SK-N-SH (cell line): ENCODE measurements at regions not wholly inside any gene's neighbourhood (a gene's known extent, or its start where the extent isn't known, plus 50 kb on each side); places are given as distances from the start of the nearest gene placed in this dataset.

Experiments
- CTCF ChIA-PET: fragments of 300-600, 350-600 bp; formaldehyde crosslinking; extraction: SDS; loops from one replicate; lab custom pipeline; 2021; lab: Yijun Ruan, JAX
- POLR2A ChIA-PET: fragments of 350-600 bp; sonication (Branson Sonifier 250); formaldehyde crosslinking; extraction: SDS; loops from one replicate; lab custom pipeline; 2020; ENCODE audit warnings: antibody characterized with exemption, inconsistent platforms; lab: Yijun Ruan, JAX
- DNase-seq: peaks from one replicate; pipeline ENCODE4 v3.0.0; 2012
- H2AFZ ChIP-seq: fragments of 200-600 bp; sonication (generic); 2 replicates; pipeline ENCODE4 v1.8.1; 2016; ENCODE audit warnings: antibody characterized with exemption, mild to moderate bottlenecking, low read depth
- H3F3A ChIP-seq: fragments of 200-600 bp; sonication (generic); replicated peaks from 2 replicates; pipeline ENCODE3; 2016; ENCODE audit warnings: antibody characterized with exemption, mild to moderate bottlenecking; ENCODE audit not compliant: insufficient read depth
- H3K27ac ChIP-seq, 2 experiments: fragments of 200-500 bp in 1 of 2; fragments of 200-600 bp in 1 of 2; sonication (Bioruptor generic) in 1 of 2; sonication (generic), shearing (Covaris generic) in 1 of 2; 2 replicates each; pipeline versions ENCODE4 v1.5.1 to v1.6.1; 2014 to 2016; ENCODE audit warnings: low read depth in 2 of 2, inconsistent platforms in 1 of 2, low read length in 1 of 2, mild to moderate bottlenecking in 1 of 2, mixed read lengths in 1 of 2
- H3K27me3 ChIP-seq: fragments of 200-600 bp; sonication (generic), shearing (Covaris generic); 2 replicates; pipeline ENCODE4 v1.6.1; 2016; ENCODE audit warnings: mixed run types; ENCODE audit not compliant: insufficient read depth
- H3K36me3 ChIP-seq, 2 experiments: fragments of 200-500 bp in 1 of 2; fragments of 200-600 bp in 1 of 2; sonication (Bioruptor generic) in 1 of 2; sonication (generic) in 1 of 2; replicated peaks in 1 of 2; 2 replicates each; pipeline versions ENCODE3 to v1.5.1; 2014 to 2016; ENCODE audit warnings: low read length in 1 of 2, mild to moderate bottlenecking in 1 of 2; ENCODE audit not compliant: insufficient read depth in 2 of 2, control insufficient read depth in 1 of 2
- H3K4me1 ChIP-seq, 2 experiments: fragments of 200-500 bp in 1 of 2; fragments of 200-600 bp in 1 of 2; sonication (Bioruptor generic) in 1 of 2; sonication (generic), shearing (Covaris generic) in 1 of 2; 2 replicates each; pipeline versions ENCODE4 v1.5.1 to v1.6.1; 2014 to 2016; ENCODE audit warnings: low read depth in 1 of 2, low read length in 1 of 2, mixed run types in 1 of 2; ENCODE audit not compliant: insufficient read depth in 2 of 2, control insufficient read depth in 1 of 2
- H3K4me2 ChIP-seq: fragments of 200-600 bp; sonication (generic), shearing (Covaris generic); 2 replicates; pipeline ENCODE4 v1.6.1; 2017; ENCODE audit warnings: mixed run types
- H3K4me3 ChIP-seq, 2 experiments: fragments of 200-500 bp in 1 of 2; fragments of 200-600 bp in 1 of 2; sonication (Bioruptor generic) in 1 of 2; sonication (generic), shearing (Covaris generic) in 1 of 2; 2 replicates each; pipeline versions ENCODE4 v1.5.1 to v1.8.1; 2014 to 2016; ENCODE audit warnings: low read depth in 2 of 2, inconsistent platforms in 1 of 2, low read length in 1 of 2, mild to moderate bottlenecking in 1 of 2, mixed read lengths in 1 of 2, moderate library complexity in 1 of 2
- H3K79me2 ChIP-seq: fragments of 200-600 bp; sonication (generic); 2 replicates; pipeline ENCODE4 v1.8.1; 2017; ENCODE audit warnings: mild to moderate bottlenecking; ENCODE audit not compliant: insufficient read depth
- H3K9ac ChIP-seq: fragments of 200-600 bp; sonication (generic); 2 replicates; pipeline ENCODE4 v1.6.1; 2017; ENCODE audit warnings: mixed run types
- H3K9me2 ChIP-seq: fragments of 200-600 bp; sonication (generic); 2 replicates; pipeline ENCODE4 v1.6.1; 2017; ENCODE audit warnings: mixed run types
- H3K9me3 ChIP-seq: fragments of 200-600 bp; sonication (generic); 2 replicates; pipeline ENCODE4 v1.6.1; 2017; ENCODE audit warnings: mixed run types, mild to moderate bottlenecking, moderate library complexity
- H4K20me1 ChIP-seq: fragments of 200-600 bp; sonication (generic); 2 replicates; pipeline ENCODE4 v1.6.1; 2017; ENCODE audit warnings: mild to moderate bottlenecking, mixed run types; ENCODE audit not compliant: insufficient read depth
- CHD2 ChIP-seq: fragments of 150-350 bp; IDR thresholded peaks from 2 replicates; pipeline ENCODE4 v1.6.1; 2018; ENCODE audit warnings: low read length; ENCODE audit not compliant: partially characterized antibody
- ELF1 ChIP-seq: IDR thresholded peaks from 2 replicates; pipeline ENCODE4 v1.4.0; 2012
- FOXM1 ChIP-seq: IDR thresholded peaks from 2 replicates; pipeline ENCODE4 v1.4.0; 2012; ENCODE audit warnings: low read depth, mild to moderate bottlenecking
- GATA2 ChIP-seq: sonication (generic); formaldehyde crosslinking; IDR thresholded peaks from 2 replicates; pipeline ENCODE4 v1.5.0; 2020; ENCODE audit warnings: mild to moderate bottlenecking, missing genetic modification reagents
- MAX ChIP-seq: IDR thresholded peaks from 2 replicates; pipeline ENCODE4 v1.4.0; 2012; ENCODE audit warnings: low read depth
- MXI1 ChIP-seq: IDR thresholded peaks from 2 replicates; pipeline ENCODE4 v1.6.1; 2012; ENCODE audit warnings: mild to moderate bottlenecking, low read depth, low read length, improper control_type of control experiment
- NFIC ChIP-seq: IDR thresholded peaks from 2 replicates; pipeline ENCODE4 v1.4.0; 2012; ENCODE audit warnings: borderline replicate concordance
- RAD21 ChIP-seq: IDR thresholded peaks from 2 replicates; pipeline ENCODE4 v1.6.1; 2012; ENCODE audit warnings: mild to moderate bottlenecking, low read length
- RCOR1 ChIP-seq: fragments of 150-350 bp; IDR thresholded peaks from 2 replicates; pipeline ENCODE4 v1.6.1; 2017; ENCODE audit warnings: antibody characterized with exemption, low read length
- REST ChIP-seq: IDR thresholded peaks from 2 replicates; pipeline ENCODE4 v1.6.1; 2012; ENCODE audit warnings: mild to moderate bottlenecking, low read depth, low read length, moderate library complexity
- RXRA ChIP-seq: IDR thresholded peaks from 2 replicates; pipeline ENCODE4 v1.4.0; 2012; ENCODE audit warnings: low read depth, mild to moderate bottlenecking, borderline replicate concordance
- ZBTB33 ChIP-seq: IDR thresholded peaks from 2 replicates; pipeline ENCODE4 v1.4.0; 2012; ENCODE audit warnings: low read depth, borderline replicate concordance
- WGBS: methylation state at CpG from one replicate; pipeline ENCODE4 v1.1.6; 2017; ENCODE audit warnings: low lambda C conversion rate; 5-methylcytosine and 5-hydroxymethylcytosine counted together

DNA sequence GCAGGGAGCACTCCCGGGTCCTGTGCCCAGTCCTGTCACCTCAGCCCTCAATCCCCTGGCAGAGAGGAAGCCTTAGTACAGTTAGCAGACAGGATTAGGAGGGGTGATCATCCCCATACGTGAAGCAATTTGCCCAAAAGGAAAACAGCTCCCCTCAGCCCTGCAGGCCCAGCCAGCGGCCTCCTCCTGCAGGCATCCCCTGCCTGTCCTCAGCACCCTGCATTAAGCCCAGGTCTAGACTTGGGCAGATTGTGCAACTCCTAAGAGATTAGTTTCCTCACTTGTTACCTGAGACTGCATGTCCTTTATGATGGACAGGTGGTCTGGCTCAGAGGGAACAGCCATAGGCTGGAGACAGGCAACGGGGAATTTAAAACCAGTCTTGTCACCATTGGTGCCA, 95.5 kb upstream of the TMEM45B start (continued):
- TF ChIP-seq MXI1: no peak
- no peak for TF ChIP-seq NFIC
- no peak for TF ChIP-seq CHD2
- TF ChIP-seq RXRA: no peak
- TF ChIP-seq RCOR1: no peak
- no peak for TF ChIP-seq RAD21
- TF ChIP-seq MAX: no peak
- no peak for TF ChIP-seq GATA2 (CRISPR knock-in tag)

GRCh38 chr11:129720994-129721393, 94.7 kb upstream of the TMEM45B start:
- DNase-seq: no peak
- H3F3A ChIP-seq: no peaks in the 10 kb centered on the region
- no peak overlapping the region for H3K4me2 ChIP-seq
- H3K4me3 ChIP-seq: no peak overlapping the region
- H3K79me2 ChIP-seq: no peaks in the 10 kb centered on the region
- no peak overlapping the region for H3K27ac ChIP-seq
- H2AFZ ChIP-seq: no peak overlapping the region
- no peaks in the 10 kb centered on the region for H3K36me3 ChIP-seq
- H3K27me3 ChIP-seq: peaks cover 15% of the 10 kb centered on the region; the same call in 1 of the 2 replicates
- H3K9me2 ChIP-seq: no peaks in the 10 kb centered on the region
- WGBS: 57% methylated on average over 11 of the region's 11 CpGs
- ChIA-PET CTCF (interaction anchor here (0.7 kb wide), 1 partner anchor 29 kb away, joined by 3 read pairs; no protein-coding TSS in a partner anchor), POLR2A (no interaction called here)
- no peaks in the 10 kb centered on the region for H4K20me1 ChIP-seq
- no peaks in the 10 kb centered on the region for H3K9me3 ChIP-seq
- no peak for TF ChIP-seq ELF1
- TF ChIP-seq REST: no peak
- no peak for TF ChIP-seq ZBTB33
- no peak for TF ChIP-seq MXI1
- TF ChIP-seq FOXM1: no peak
- no peak overlapping the region for H3K9ac ChIP-seq
- no peaks in the 10 kb centered on the region for H3K4me1 ChIP-seq
